ENCODE measurements at regions not wholly inside any gene's neighbourhood (a gene's known extent, or its start where the extent isn't known, plus 50 kb on each side); places are given as distances from the start of the nearest gene placed in this dataset.
"Not testable (repeated sequence)": the region's sequence is repeated elsewhere in the genome, so short reads cannot be mapped to it uniquely, and the experiment has no call there.

GRCh38 chr1:232156070-232156469 is 473.9 kb downstream of the SIPA1L2 start:
- not testable (repeated sequence) for H3K4me3 ChIP-seq, H3K9me3 ChIP-seq

GRCh38 chr1:232153652-232154051 is 476.3 kb downstream of the SIPA1L2 start:
- Histone ChIP-seq H3K27me3 (no peaks in the 10 kb centered on the region), H3K4me3 (no peak overlapping the region), H3K36me3 (no peaks in the 10 kb centered on the region; the same call in 1 of the 2 replicates), H3K9me3 (no peaks in the 10 kb centered on the region)
- no peak for DNase-seq

More at GRCh38 chr1:232156070-232156469, 473.9 kb downstream of the SIPA1L2 start:
- H3K27me3 ChIP-seq, DNase-seq, H3K36me3 ChIP-seq: not testable (repeated sequence)

- Histone ChIP-seq H3K36me3 (no peaks in the 10 kb centered on the region; the same call in 1 of the 2 replicates), H3K27me3 (no peaks in the 10 kb centered on the region), H3K9me3 (no peaks in the 10 kb centered on the region), H3K4me3 (no peak overlapping the region)
- no peak for DNase-seq
Observed at GRCh38 chr1:232150770-232151548, 479.0 kb downstream of the SIPA1L2 start.

GRCh38 chr1:232149287-232150201 is 480.4 kb downstream of the SIPA1L2 start:
- no peaks in the 10 kb centered on the region for H3K27me3 ChIP-seq
- no peaks in the 10 kb centered on the region for H3K9me3 ChIP-seq
- H3K4me3 ChIP-seq, result no peak overlapping the region
- H3K36me3 ChIP-seq, result no peaks in the 10 kb centered on the region; the same call in 1 of the 2 replicates
- DNase-seq, result peak; percentile 76

- Histone ChIP-seq H3K4me3 (no peak overlapping the region), H3K9me3 (no peaks in the 10 kb centered on the region), H3K36me3 (peaks cover 2% of the 10 kb centered on the region), H3K27me3 (no peaks in the 10 kb centered on the region)
- DNase-seq, result no peak
Observed at GRCh38 chr1:232147215-232147614, 482.7 kb downstream of the SIPA1L2 start.

GRCh38 chr1:232146514-232146913 is 483.4 kb downstream of the SIPA1L2 start:
- H3K4me3 ChIP-seq, result no peak overlapping the region
- no peaks in the 10 kb centered on the region for H3K27me3 ChIP-seq
- no peaks in the 10 kb centered on the region for H3K9me3 ChIP-seq
- DNase-seq, result no peak
- peaks cover 2% of the 10 kb centered on the region for H3K36me3 ChIP-seq

GRCh38 chr1:232145768-232146167 is 484.2 kb downstream of the SIPA1L2 start:
- no peak overlapping the region for H3K4me3 ChIP-seq
- DNase-seq, result peak; percentile 42
- H3K36me3 ChIP-seq, result peaks cover 2% of the 10 kb centered on the region; the same call in 1 of the 2 replicates
- no peaks in the 10 kb centered on the region for H3K27me3 ChIP-seq
- H3K9me3 ChIP-seq, result peaks cover 2% of the 10 kb centered on the region; the same call in 1 of the 2 replicates

- no peak overlapping the region for H3K4me3 ChIP-seq
- no peaks in the 10 kb centered on the region for H3K27me3 ChIP-seq
- DNase-seq, result no peak
- H3K36me3 ChIP-seq, result peaks cover 2% of the 10 kb centered on the region; the same call in 1 of the 2 replicates
- peaks cover 8% of the 10 kb centered on the region for H3K9me3 ChIP-seq
Observed at GRCh38 chr1:232144696-232145230, 485.2 kb downstream of the SIPA1L2 start.

- Histone ChIP-seq H3K4me3 (no peak overlapping the region), H3K9me3 (peaks cover 8% of the 10 kb centered on the region), H3K36me3 (peaks cover 2% of the 10 kb centered on the region; the same call in 1 of the 2 replicates), H3K27me3 (no peaks in the 10 kb centered on the region)
- DNase-seq, result peak; percentile 33
Observed at GRCh38 chr1:232143315-232143886, 486.5 kb downstream of the SIPA1L2 start.

GRCh38 chr1:232142403-232143314 is 487.3 kb downstream of the SIPA1L2 start:
- Histone ChIP-seq H3K4me3 (no peak overlapping the region), H3K9me3 (peaks cover 8% of the 10 kb centered on the region), H3K36me3 (peaks cover 2% of the 10 kb centered on the region; the same call in 1 of the 2 replicates), H3K27me3 (no peaks in the 10 kb centered on the region)
- DNase-seq, result peak; percentile 99

- not testable (repeated sequence) for H3K27me3 ChIP-seq, H3K4me3 ChIP-seq, H3K36me3 ChIP-seq, DNase-seq, H3K9me3 ChIP-seq
Observed at GRCh38 chr1:232141167-232141448, 488.8 kb downstream of the SIPA1L2 start.

GRCh38 chr1:232140419-232141166 is 489.3 kb downstream of the SIPA1L2 start:
- H3K9me3 ChIP-seq, result peaks cover 8% of the 10 kb centered on the region
- no peak for DNase-seq
- H3K4me3 ChIP-seq, result no peak overlapping the region
- peaks cover 2% of the 10 kb centered on the region; the same call in 1 of the 2 replicates for H3K36me3 ChIP-seq
- H3K27me3 ChIP-seq, result no peaks in the 10 kb centered on the region

GRCh38 chr1:232139444-232139843 is 490.5 kb downstream of the SIPA1L2 start:
- H3K27me3 ChIP-seq, result no peaks in the 10 kb centered on the region
- peaks cover 8% of the 10 kb centered on the region for H3K9me3 ChIP-seq
- no peak for DNase-seq
- H3K36me3 ChIP-seq, result peaks cover 2% of the 10 kb centered on the region; the same call in 1 of the 2 replicates
- no peak overlapping the region for H3K4me3 ChIP-seq

GRCh38 chr1:232138044-232138443 is 491.9 kb downstream of the SIPA1L2 start:
- Histone ChIP-seq H3K27me3 (no peaks in the 10 kb centered on the region), H3K4me3 (no peak overlapping the region), H3K9me3 (peaks cover 8% of the 10 kb centered on the region), H3K36me3 (no peaks in the 10 kb centered on the region)
- no peak for DNase-seq

- Histone ChIP-seq H3K9me3 (peaks cover 8% of the 10 kb centered on the region), H3K27me3 (no peaks in the 10 kb centered on the region), H3K4me3 (no peak overlapping the region), H3K36me3 (no peaks in the 10 kb centered on the region)
- no peak for DNase-seq
Observed at GRCh38 chr1:232137066-232137465, 492.9 kb downstream of the SIPA1L2 start.

Measured in MG63 (cell line).